Endodermal cell (in vitro differentiated cells): ENCODE measurements at regions not wholly inside any gene's neighbourhood (a gene's known extent, or its start where the extent isn't known, plus 50 kb on each side); places are given as distances from the start of the nearest gene placed in this dataset.

Experiments used
- DNase-seq: peaks from one replicate; pipeline ENCODE4 v3.0.0-alpha.2; 2017
- H3K27ac ChIP-seq: 2 replicates; pipeline ENCODE4 v1.5.1; 2013; ENCODE audit warnings: mild to moderate bottlenecking, low read depth, low read length, moderate library complexity
- H3K27me3 ChIP-seq: 2 replicates; pipeline ENCODE4 v1.6.1; 2013; ENCODE audit warnings: mild to moderate bottlenecking, low read length, moderate library complexity; ENCODE audit not compliant: insufficient read depth, control insufficient read depth, poor library complexity, severe bottlenecking
- H3K36me3 ChIP-seq: 2 replicates; pipeline ENCODE4 v1.7.0; 2013; ENCODE audit warnings: mild to moderate bottlenecking, low read length, moderate library complexity; ENCODE audit not compliant: control insufficient read depth, insufficient read depth
- H3K4me1 ChIP-seq: one replicate; pipeline ENCODE4 v1.7.0; 2013; ENCODE audit warnings: low read length; ENCODE audit not compliant: control insufficient read depth, insufficient read depth
- H3K4me3 ChIP-seq: 2 replicates; pipeline ENCODE4 v1.5.1; 2013; ENCODE audit warnings: mild to moderate bottlenecking, low read length, moderate library complexity
- H3K9ac ChIP-seq: 2 replicates; pipeline ENCODE4 v1.6.1; 2013; ENCODE audit warnings: mild to moderate bottlenecking, low read length, moderate library complexity; ENCODE audit not compliant: poor library complexity, severe bottlenecking; ENCODE audit errors: extremely low read depth
- H3K9me3 ChIP-seq: 2 replicates; pipeline ENCODE4 v1.6.1; 2013; ENCODE audit warnings: mild to moderate bottlenecking, low read length, moderate library complexity; ENCODE audit not compliant: control insufficient read depth
- H3K27ac Mint-ChIP-seq: 2 replicates; pipeline ENCODE4 v1.8.0; 2020; ENCODE audit warnings: mixed read lengths
- H3K27me3 Mint-ChIP-seq: 2 replicates; pipeline ENCODE4 v1.8.0; 2021; ENCODE audit warnings: mild to moderate bottlenecking, mixed read lengths; ENCODE audit not compliant: insufficient read depth
- H3K36me3 Mint-ChIP-seq: 2 replicates; pipeline ENCODE4 v1.8.0; 2020; ENCODE audit warnings: low read depth, mixed read lengths
- H3K4me1 Mint-ChIP-seq: 2 replicates; pipeline ENCODE4 v1.8.0; 2020; ENCODE audit warnings: mixed read lengths
- H3K4me3 Mint-ChIP-seq: 2 replicates; pipeline ENCODE4 v1.8.0; 2020; ENCODE audit warnings: mild to moderate bottlenecking, moderate library complexity, mixed read lengths
- H3K9me3 Mint-ChIP-seq: 2 replicates; pipeline ENCODE4 v1.8.0; 2020; ENCODE audit warnings: mild to moderate bottlenecking, mixed read lengths
- WGBS, 2 experiments: methylation state at CpG; one replicate each; pipeline versions ENCODE4 v1.1.5 to v1.1.7; 2013; ENCODE audit warnings: missing lambda C conversion rate in 2 of 2, mixed read lengths in 1 of 2; ENCODE audit not compliant: insufficient coverage in 1 of 2, insufficient read length in 1 of 2; 5-methylcytosine and 5-hydroxymethylcytosine counted together
- TF ChIP-seq, protein P1 (sequence below): fragments of 200-600 bp; sonication (generic); conservative IDR thresholded peaks from 2 replicates; pipeline ENCODE4 v1.5.0; 2021; ENCODE audit warnings: antibody characterized with exemption, mild to moderate bottlenecking

DNA sequence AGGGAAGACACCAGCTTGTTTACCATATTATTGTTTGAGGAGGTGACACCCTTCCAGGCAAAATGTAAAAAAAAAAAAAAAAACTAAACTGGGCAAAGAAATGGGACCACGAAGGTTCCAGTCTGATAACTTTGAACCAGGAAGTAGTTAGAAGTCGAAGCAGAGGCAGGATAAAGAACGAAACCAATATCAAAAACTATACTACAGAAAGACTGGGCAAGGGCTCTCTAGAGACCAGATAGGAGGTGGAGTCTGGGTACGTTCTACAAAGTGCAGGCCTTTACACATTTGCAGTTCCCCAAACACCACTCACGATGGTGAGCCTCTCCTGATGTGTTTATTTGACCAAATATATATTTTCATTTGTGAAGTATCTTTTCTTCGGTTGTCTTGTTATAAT, 125.7 kb upstream of the CDK1 start:
- H3K27me3 ChIP-seq: no peaks in the 10 kb centered on the region
- H3K9ac ChIP-seq: no peak overlapping the region
- Mint-ChIP-seq H3K36me3 (no peaks in the 10 kb centered on the region), H3K27me3 (no peaks in the 10 kb centered on the region), H3K4me3 (no peak overlapping the region), H3K27ac (no peak overlapping the region), H3K4me1 (peaks cover 27% of the 10 kb centered on the region), H3K9me3 (no peaks in the 10 kb centered on the region)
- H3K4me3 ChIP-seq: no peak overlapping the region
- H3K4me1 ChIP-seq: peaks cover 3% of the 10 kb centered on the region
- no peak for DNase-seq
- H3K9me3 ChIP-seq: no peaks in the 10 kb centered on the region
- no peak overlapping the region for H3K27ac ChIP-seq
- TF ChIP-seq, protein P1, sequence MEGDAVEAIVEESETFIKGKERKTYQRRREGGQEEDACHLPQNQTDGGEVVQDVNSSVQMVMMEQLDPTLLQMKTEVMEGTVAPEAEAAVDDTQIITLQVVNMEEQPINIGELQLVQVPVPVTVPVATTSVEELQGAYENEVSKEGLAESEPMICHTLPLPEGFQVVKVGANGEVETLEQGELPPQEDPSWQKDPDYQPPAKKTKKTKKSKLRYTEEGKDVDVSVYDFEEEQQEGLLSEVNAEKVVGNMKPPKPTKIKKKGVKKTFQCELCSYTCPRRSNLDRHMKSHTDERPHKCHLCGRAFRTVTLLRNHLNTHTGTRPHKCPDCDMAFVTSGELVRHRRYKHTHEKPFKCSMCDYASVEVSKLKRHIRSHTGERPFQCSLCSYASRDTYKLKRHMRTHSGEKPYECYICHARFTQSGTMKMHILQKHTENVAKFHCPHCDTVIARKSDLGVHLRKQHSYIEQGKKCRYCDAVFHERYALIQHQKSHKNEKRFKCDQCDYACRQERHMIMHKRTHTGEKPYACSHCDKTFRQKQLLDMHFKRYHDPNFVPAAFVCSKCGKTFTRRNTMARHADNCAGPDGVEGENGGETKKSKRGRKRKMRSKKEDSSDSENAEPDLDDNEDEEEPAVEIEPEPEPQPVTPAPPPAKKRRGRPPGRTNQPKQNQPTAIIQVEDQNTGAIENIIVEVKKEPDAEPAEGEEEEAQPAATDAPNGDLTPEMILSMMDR: no peak
- WGBS, 2 experiments: 94% methylated on average over 4 of the region's 6 CpGs; no CpG with 5 or more reads in 1 of the 2 experiments
- no peaks in the 10 kb centered on the region for H3K36me3 ChIP-seq

DNA sequence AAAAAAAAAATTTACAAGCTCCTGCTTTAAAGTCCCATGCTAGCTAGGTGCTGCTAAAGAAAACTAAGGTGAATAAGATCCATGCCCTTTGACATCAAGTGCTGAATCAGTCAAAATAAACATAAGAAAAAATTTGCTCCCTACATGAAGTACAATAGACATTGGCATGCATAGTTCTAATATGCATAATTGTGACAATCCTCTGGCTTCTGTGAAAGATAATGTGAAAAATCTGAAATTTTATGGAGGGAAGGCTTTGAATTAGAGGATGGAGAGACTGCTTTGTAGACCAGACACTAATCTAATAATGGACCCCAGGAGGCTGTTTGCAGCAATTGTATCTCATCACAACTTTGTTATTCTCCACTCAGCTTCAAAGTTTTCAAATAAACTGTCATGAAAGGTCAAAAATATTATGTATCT, 127.9 kb upstream of the CDK1 start:
- no peak overlapping the region for H3K4me3 Mint-ChIP-seq

DNA sequence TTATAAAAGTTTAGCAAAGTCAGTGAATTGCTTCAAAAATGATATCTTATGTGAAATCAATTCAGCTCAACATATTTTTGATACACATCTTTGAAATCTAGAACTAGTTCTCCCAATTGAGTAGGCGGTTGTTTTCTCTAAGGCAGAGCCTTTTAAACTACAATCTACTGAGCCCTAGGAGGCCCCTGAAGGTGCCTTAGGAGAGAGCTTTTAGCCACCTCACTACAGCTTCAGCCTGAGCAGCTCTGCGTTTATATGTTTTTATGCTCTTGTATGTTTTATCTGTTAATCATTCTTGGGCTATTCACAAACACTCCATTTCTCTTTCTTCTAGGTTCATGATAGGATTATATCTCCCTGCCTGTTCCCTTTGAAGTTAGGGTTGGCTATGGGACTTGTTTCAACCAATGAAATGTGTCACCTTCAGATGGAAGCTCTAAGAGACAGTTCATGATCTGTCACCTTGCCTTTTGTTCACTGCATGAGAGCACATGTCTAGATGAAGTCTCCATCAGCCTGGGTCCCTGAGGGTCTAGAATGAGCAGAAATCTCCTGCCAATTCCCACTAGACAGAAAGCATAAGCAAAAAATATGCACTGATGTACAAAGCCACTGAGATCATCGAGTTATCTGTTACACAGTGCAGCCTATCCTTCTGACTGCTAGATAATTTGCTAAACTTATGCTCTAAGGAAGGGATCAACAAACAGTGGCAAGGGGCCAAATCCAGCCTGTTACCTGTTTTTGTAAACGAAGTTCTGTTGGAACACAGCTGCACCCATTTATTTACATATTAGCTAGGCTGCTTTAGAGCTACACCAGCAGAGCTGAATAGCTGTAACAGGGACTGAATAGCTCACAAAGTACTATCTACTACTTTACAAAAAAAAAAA, 128.5 kb upstream of the CDK1 start:
- H3K27ac Mint-ChIP-seq: peak overlapping the region; percentile 23
- TF ChIP-seq, protein P1: no peak
- no peak overlapping the region for H3K4me3 ChIP-seq

More for the DNA sequence above, 127.9 kb upstream of the CDK1 start:
- H3K4me3 ChIP-seq: no peak overlapping the region
- TF ChIP-seq, protein P1: no peak
- H3K27ac ChIP-seq: no peak overlapping the region
- no peak overlapping the region for H3K9ac ChIP-seq
- no peaks in the 10 kb centered on the region for H3K36me3 ChIP-seq
- H3K9me3 ChIP-seq: no peaks in the 10 kb centered on the region
- Mint-ChIP-seq H3K27ac (no peak overlapping the region), H3K9me3 (no peaks in the 10 kb centered on the region), H3K36me3 (no peaks in the 10 kb centered on the region), H3K27me3 (no peaks in the 10 kb centered on the region), H3K4me1 (peaks cover 34% of the 10 kb centered on the region)
- no peaks in the 10 kb centered on the region for H3K27me3 ChIP-seq
- H3K4me1 ChIP-seq: peaks cover 3% of the 10 kb centered on the region
- no peak for DNase-seq

More for the DNA sequence above, 128.5 kb upstream of the CDK1 start:
- no peak overlapping the region for H3K4me3 Mint-ChIP-seq
- H3K36me3 Mint-ChIP-seq: no peaks in the 10 kb centered on the region
- no peaks in the 10 kb centered on the region for H3K9me3 Mint-ChIP-seq
- Histone ChIP-seq H3K27me3 (no peaks in the 10 kb centered on the region), H3K9ac (no peak overlapping the region), H3K4me1 (peaks cover 3% of the 10 kb centered on the region), H3K9me3 (no peaks in the 10 kb centered on the region), H3K36me3 (no peaks in the 10 kb centered on the region), H3K27ac (no peak overlapping the region)
- no peaks in the 10 kb centered on the region for H3K27me3 Mint-ChIP-seq
- H3K4me1 Mint-ChIP-seq: peaks cover 35% of the 10 kb centered on the region
- 67 to 74% methylated on average over 3 of the region's 4 CpGs for WGBS, 2 experiments
- no peak for DNase-seq
